Endothelial cell of umbilical vein (primary cell): ENCODE measurements at regions not wholly inside any gene's neighbourhood (a gene's known extent, or its start where the extent isn't known, plus 50 kb on each side); places are given as distances from the start of the nearest gene placed in this dataset.

Experiments used
- BruUV-seq: library from RNA; stranded (reverse); fragments of 400-500 nt; replicated peaks from 2 replicates; lab custom pipeline; 2021; lab: Mats Ljungman, UMichigan
- CTCF ChIA-PET: fragments of 300-600, 350-600 bp; sonication (Branson Sonifier 250); formaldehyde crosslinking; loops from one replicate; lab custom pipeline; 2021; ENCODE audit warnings: antibody characterized with exemption, inconsistent platforms; lab: Charles Lee
- POLR2A ChIA-PET: fragments of 300-600, 350-600 bp; sonication (Branson Sonifier 250); formaldehyde crosslinking; loops from one replicate; lab custom pipeline; 2021; ENCODE audit warnings: antibody characterized with exemption, inconsistent platforms; lab: Charles Lee
- DNase-seq: peaks from one replicate; pipeline ENCODE4 v3.0.0-alpha.2; 2011; ENCODE audit warnings: low read depth, low spot score
- FAIRE-seq: peaks from 2 replicates; lab custom pipeline; 2011; peaks lifted over from hg19 to GRCh38; lab: Jason Lieb, UNC
- H2AFZ ChIP-seq: 2 replicates; pipeline ENCODE4 v1.6.0; 2012; ENCODE audit warnings: low read depth, low read length, control low read depth, inconsistent platforms
- H3K27ac ChIP-seq: 2 replicates; pipeline ENCODE4 v1.5.1; 2011; ENCODE audit warnings: low read depth, mild to moderate bottlenecking, control low read depth, low read length, moderate library complexity; ENCODE audit not compliant: insufficient read depth
- H3K27me3 ChIP-seq, 2 experiments: 2 replicates each; pipeline versions ENCODE4 v1.6.0 to v1.6.1; 2011; ENCODE audit warnings: low read length in 2 of 2, mixed read lengths in 1 of 2; ENCODE audit not compliant: control insufficient read depth in 2 of 2, insufficient read depth in 2 of 2
- H3K36me3 ChIP-seq, 2 experiments: 2 replicates in 1 of 2; 3 replicates in 1 of 2; pipeline ENCODE4 v1.5.1; 2011; ENCODE audit warnings: low read length in 2 of 2, mild to moderate bottlenecking in 1 of 2, moderate library complexity in 1 of 2; ENCODE audit not compliant: control insufficient read depth in 2 of 2, insufficient read depth in 2 of 2; ENCODE audit errors: extremely low read depth in 1 of 2
- H3K4me1 ChIP-seq: 3 replicates; pipeline ENCODE4 v1.5.1; 2011; ENCODE audit warnings: mild to moderate bottlenecking, low read length; ENCODE audit not compliant: control insufficient read depth, insufficient read depth; ENCODE audit errors: extremely low read depth
- H3K4me2 ChIP-seq: 2 replicates; pipeline ENCODE4 v1.6.1; 2011; ENCODE audit warnings: low read length, control low read depth, mixed read lengths; ENCODE audit not compliant: insufficient read depth
- H3K4me3 ChIP-seq, 3 experiments: fragments of 200-600 bp in 1 of 3; sonication (generic), shearing (Covaris generic) in 1 of 3; replicated peaks in 1 of 3; 2 replicates each; pipeline ENCODE4 v1.5.1; 2011 to 2016; ENCODE audit warnings: control low read depth in 3 of 3, low read length in 3 of 3, mild to moderate bottlenecking in 2 of 3, inconsistent platforms in 1 of 3, low read depth in 1 of 3, moderate library complexity in 1 of 3; ENCODE audit not compliant: insufficient read depth in 1 of 3
- H3K79me2 ChIP-seq: 2 replicates; pipeline ENCODE4 v1.6.0; 2012; ENCODE audit warnings: low read length, inconsistent platforms; ENCODE audit not compliant: control insufficient read depth, insufficient read depth
- H3K9ac ChIP-seq: replicated peaks from 2 replicates; pipeline ENCODE3; 2011; ENCODE audit warnings: low read length, control low read depth; ENCODE audit not compliant: insufficient read depth; ENCODE audit errors: extremely low read depth
- H3K9me1 ChIP-seq: replicated peaks from 3 replicates; pipeline ENCODE4 v1.6.0; 2011; ENCODE audit warnings: mild to moderate bottlenecking, low read length; ENCODE audit not compliant: control insufficient read depth, insufficient read depth; ENCODE audit errors: extremely low read depth
- H3K9me3 ChIP-seq: replicated peaks from 2 replicates; pipeline ENCODE4 v1.5.1; 2012; ENCODE audit warnings: low read length, inconsistent platforms; ENCODE audit not compliant: control insufficient read depth, insufficient read depth
- H4K20me1 ChIP-seq: replicated peaks from 2 replicates; pipeline ENCODE3; 2011; ENCODE audit warnings: mild to moderate bottlenecking, low read length; ENCODE audit not compliant: control insufficient read depth, insufficient read depth; ENCODE audit errors: extremely low read depth
- CTCF ChIP-seq, 2 donors: IDR thresholded peaks; 1 replicate in 1 of 2; 2 replicates in 1 of 2; pipeline ENCODE4 v1.5.1; 2011; ENCODE audit warnings: low read length in 2 of 2, mild to moderate bottlenecking in 2 of 2, moderate library complexity in 2 of 2, control low read depth in 1 of 2, inconsistent platforms in 1 of 2, low read depth in 1 of 2; ENCODE audit not compliant: insufficient read depth in 1 of 2; ENCODE audit errors: extremely low read depth in 1 of 2
- EZH2 ChIP-seq: IDR thresholded peaks from 2 replicates; pipeline ENCODE4 v1.6.1; 2012; ENCODE audit warnings: borderline replicate concordance, low read depth, mild to moderate bottlenecking, moderate library complexity, low read length, inconsistent platforms; ENCODE audit not compliant: severe bottlenecking
- FOS ChIP-seq: IDR thresholded peaks from 2 replicates; pipeline ENCODE4 v1.6.1; 2011; ENCODE audit warnings: mild to moderate bottlenecking, low read length, moderate library complexity, borderline replicate concordance; ENCODE audit not compliant: insufficient read depth
- GATA2 ChIP-seq: IDR thresholded peaks from 2 replicates; pipeline ENCODE4 v1.7.0; 2011; ENCODE audit warnings: low read depth, mild to moderate bottlenecking, moderate library complexity, mixed read lengths, low read length; ENCODE audit not compliant: insufficient read length, insufficient read depth
- JUN ChIP-seq: IDR thresholded peaks from 2 replicates; pipeline ENCODE4 v1.6.1; 2011; ENCODE audit warnings: borderline replicate concordance, low read depth; ENCODE audit not compliant: insufficient read length, insufficient read depth
- MAX ChIP-seq: IDR thresholded peaks from 2 replicates; pipeline ENCODE4 v1.6.1; 2011; ENCODE audit not compliant: insufficient read depth, insufficient read length
- MYC ChIP-seq: IDR thresholded peaks from one replicate; pipeline ENCODE4 v1.6.1; 2011; ENCODE audit warnings: mild to moderate bottlenecking, low read depth, low read length
- POLR2A ChIP-seq: IDR thresholded peaks from 2 replicates; pipeline ENCODE4 v1.6.1; 2012; ENCODE audit warnings: low read depth, mild to moderate bottlenecking, control low read depth, low read length
- POLR2AphosphoS5 ChIP-seq: IDR thresholded peaks from 2 replicates; pipeline ENCODE4 v1.6.1; 2012; ENCODE audit warnings: low read depth, mild to moderate bottlenecking, control low read depth, low read length, moderate library complexity; ENCODE audit not compliant: insufficient read depth
- dilution Hi-C: fragments of 300-500 bp; cut with MboI; formaldehyde crosslinking; loops from one replicate; pipeline ENCODE4 v1.15.0; 2019; ENCODE audit warnings: low sequenced_read_pairs; ENCODE audit not compliant: extremely low pct_ligation_motif_present
- intact Hi-C: fragments of 100-400 bp; cut with micrococcal nuclease; formaldehyde crosslinking; loops from one replicate; pipeline ENCODE4 v1.10.0; 2022

GRCh38 chr17:62193249-62193648, 128.2 kb upstream of the MED13 start:
- BruUV-seq, result no TSS peak
- TF ChIP-seq MYC (no peak), CTCF (IDR thresholded peaks at IDR 0.05; ENCODE audit: extremely low read depth in 1 of 2, insufficient read depth in 1 of 2, low read depth in 1 of 2, low read length in 2 of 2) (no peak), JUN (no peak)
- dilution Hi-C loops (no loop called here), intact Hi-C loops (no loop called here)
- Histone ChIP-seq H3K27ac (no peak overlapping the region), H3K9me3 (no peaks in the 10 kb centered on the region), H3K36me3 (no peaks in the 10 kb centered on the region), H3K79me2 (no peaks in the 10 kb centered on the region), H4K20me1 (no peaks in the 10 kb centered on the region), H3K9me1 (no peaks in the 10 kb centered on the region), H2AFZ (no peak overlapping the region), H3K4me2 (no peak overlapping the region), H3K4me3 (no peak overlapping the region), H3K9ac (no peak overlapping the region), H3K4me1 (no peaks in the 10 kb centered on the region), H3K27me3 (no peaks in the 10 kb centered on the region)
- CTCF ChIA-PET, result no interaction called here
- FAIRE-seq (no peak), DNase-seq (no peak)
- POLR2A ChIA-PET, result interaction anchor here (0.6 kb wide), 1 partner anchor 17 kb away, joined by 4 read pairs; no protein-coding TSS in a partner anchor

- no peaks in the 10 kb centered on the region for H3K9me3 ChIP-seq
- no peak overlapping the region for H3K4me3 ChIP-seq
- no peaks in the 10 kb centered on the region for H3K79me2 ChIP-seq
- dilution Hi-C loops (no loop called here), intact Hi-C loops (no loop called here)
- H3K4me1 ChIP-seq, result no peaks in the 10 kb centered on the region
- TF ChIP-seq POLR2A (no peak), FOS (no peak), MAX (no peak), GATA2 (no peak), POLR2AphosphoS5 (no peak), EZH2 (no peak), JUN (no peak), CTCF (IDR thresholded peaks at IDR 0.05; ENCODE audit: extremely low read depth in 1 of 2, insufficient read depth in 1 of 2, low read depth in 1 of 2, low read length in 2 of 2) (no peak), MYC (no peak)
- no peaks in the 10 kb centered on the region for H3K9me1 ChIP-seq
- H2AFZ ChIP-seq, result no peak overlapping the region
- no peaks in the 10 kb centered on the region for H4K20me1 ChIP-seq
- H3K9ac ChIP-seq, result no peak overlapping the region
- POLR2A ChIA-PET, result no interaction called here
- BruUV-seq, result no TSS peak
- H3K4me2 ChIP-seq, result no peak overlapping the region
- FAIRE-seq (no peak), DNase-seq (no peak)
- peaks cover 0 to 2% of the 10 kb centered on the region in 2 experiments for H3K27me3 ChIP-seq
- H3K27ac ChIP-seq, result no peak overlapping the region
- CTCF ChIA-PET, result interaction anchor here (0.6 kb wide), 1 partner anchor 141 kb away, joined by 3 read pairs; no protein-coding TSS in a partner anchor
- H3K36me3 ChIP-seq, result no peaks in the 10 kb centered on the region
Measured at GRCh38 chr17:62191390-62192361, 126.6 kb upstream of the MED13 start.
